ENCODE measurements at regions not wholly inside any gene's neighbourhood (a gene's known extent, or its start where the extent isn't known, plus 50 kb on each side); places are given as distances from the start of the nearest gene placed in this dataset.

DNA sequence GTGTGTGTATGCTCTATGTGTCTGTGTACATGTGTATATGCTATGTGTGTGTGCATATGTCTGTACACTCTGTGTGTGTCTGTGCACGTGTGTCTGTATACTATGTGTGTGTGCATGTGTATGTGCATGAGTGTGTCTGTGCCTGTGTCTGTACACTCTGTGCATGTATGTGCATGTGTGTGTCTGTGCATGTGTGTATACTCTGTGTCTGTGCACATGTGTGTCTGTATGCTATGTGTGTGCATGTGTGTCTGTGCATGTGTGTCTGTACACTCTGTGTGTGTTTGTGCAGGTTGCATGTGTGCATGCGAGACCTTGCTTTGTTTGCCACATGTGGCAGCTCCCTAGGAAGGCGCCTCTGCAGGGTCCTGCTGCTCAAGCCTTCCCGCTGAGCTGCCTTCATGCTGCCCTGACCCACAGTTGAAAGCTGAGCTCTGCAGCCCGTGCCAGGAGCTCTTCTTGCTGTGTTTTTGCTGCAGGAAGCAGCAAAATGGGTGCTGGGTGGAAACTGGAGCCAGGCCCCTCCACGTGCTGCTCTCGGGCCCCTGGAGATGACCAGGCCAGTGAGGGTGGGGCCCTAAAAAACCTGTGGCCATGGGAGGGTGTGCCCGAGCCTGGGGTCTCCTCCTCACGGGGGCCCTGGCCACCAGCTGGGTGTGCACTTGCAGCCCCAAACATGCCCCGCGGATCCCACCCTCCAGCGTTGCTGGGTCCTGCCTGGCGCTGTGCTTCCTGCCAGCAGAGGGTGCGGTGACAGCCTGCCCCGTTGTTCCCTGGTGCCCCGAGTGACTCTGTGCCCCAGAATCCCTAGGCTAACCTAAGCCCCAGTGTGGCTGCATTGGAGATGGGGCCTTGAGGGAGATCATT is 109.1 kb downstream of the DACT2 start:
- no peak overlapping the region for H3K27ac Mint-ChIP-seq (ENCODE audit: unreplicated experiment)
- peaks cover 30% of the 10 kb centered on the region for H3K4me1 Mint-ChIP-seq (ENCODE audit: unreplicated experiment)
- no peak overlapping the region for H3K4me3 Mint-ChIP-seq (ENCODE audit: unreplicated experiment)
- no peak for DNase-seq (ENCODE audit: extremely low spot score, unreplicated experiment)
- no peaks in the 10 kb centered on the region for H3K9me3 Mint-ChIP-seq (ENCODE audit: unreplicated experiment)
- no peaks in the 10 kb centered on the region for H3K27me3 Mint-ChIP-seq (ENCODE audit: unreplicated experiment)
- TF ChIP-seq, protein P1, sequence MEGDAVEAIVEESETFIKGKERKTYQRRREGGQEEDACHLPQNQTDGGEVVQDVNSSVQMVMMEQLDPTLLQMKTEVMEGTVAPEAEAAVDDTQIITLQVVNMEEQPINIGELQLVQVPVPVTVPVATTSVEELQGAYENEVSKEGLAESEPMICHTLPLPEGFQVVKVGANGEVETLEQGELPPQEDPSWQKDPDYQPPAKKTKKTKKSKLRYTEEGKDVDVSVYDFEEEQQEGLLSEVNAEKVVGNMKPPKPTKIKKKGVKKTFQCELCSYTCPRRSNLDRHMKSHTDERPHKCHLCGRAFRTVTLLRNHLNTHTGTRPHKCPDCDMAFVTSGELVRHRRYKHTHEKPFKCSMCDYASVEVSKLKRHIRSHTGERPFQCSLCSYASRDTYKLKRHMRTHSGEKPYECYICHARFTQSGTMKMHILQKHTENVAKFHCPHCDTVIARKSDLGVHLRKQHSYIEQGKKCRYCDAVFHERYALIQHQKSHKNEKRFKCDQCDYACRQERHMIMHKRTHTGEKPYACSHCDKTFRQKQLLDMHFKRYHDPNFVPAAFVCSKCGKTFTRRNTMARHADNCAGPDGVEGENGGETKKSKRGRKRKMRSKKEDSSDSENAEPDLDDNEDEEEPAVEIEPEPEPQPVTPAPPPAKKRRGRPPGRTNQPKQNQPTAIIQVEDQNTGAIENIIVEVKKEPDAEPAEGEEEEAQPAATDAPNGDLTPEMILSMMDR (IDR thresholded peaks at IDR 0.05): no peak
- H3K36me3 Mint-ChIP-seq (ENCODE audit: unreplicated experiment): no peaks in the 10 kb centered on the region

- H3K4me3 Mint-ChIP-seq (ENCODE audit: unreplicated experiment): no peak overlapping the region
- no peak for DNase-seq (ENCODE audit: extremely low spot score, unreplicated experiment)
- H3K27me3 Mint-ChIP-seq (ENCODE audit: unreplicated experiment): no peaks in the 10 kb centered on the region
- TF ChIP-seq, protein P1 (IDR thresholded peaks at IDR 0.05): no peak
- H3K27ac Mint-ChIP-seq (ENCODE audit: unreplicated experiment): no peak overlapping the region
- H3K9me3 Mint-ChIP-seq (ENCODE audit: unreplicated experiment): peaks cover 3% of the 10 kb centered on the region
- H3K4me1 Mint-ChIP-seq (ENCODE audit: unreplicated experiment): peaks cover 23% of the 10 kb centered on the region
- H3K36me3 Mint-ChIP-seq (ENCODE audit: unreplicated experiment): no peaks in the 10 kb centered on the region
Observed at GRCh38 chr6:168209420-168209819, 110.2 kb downstream of the DACT2 start.

DNA sequence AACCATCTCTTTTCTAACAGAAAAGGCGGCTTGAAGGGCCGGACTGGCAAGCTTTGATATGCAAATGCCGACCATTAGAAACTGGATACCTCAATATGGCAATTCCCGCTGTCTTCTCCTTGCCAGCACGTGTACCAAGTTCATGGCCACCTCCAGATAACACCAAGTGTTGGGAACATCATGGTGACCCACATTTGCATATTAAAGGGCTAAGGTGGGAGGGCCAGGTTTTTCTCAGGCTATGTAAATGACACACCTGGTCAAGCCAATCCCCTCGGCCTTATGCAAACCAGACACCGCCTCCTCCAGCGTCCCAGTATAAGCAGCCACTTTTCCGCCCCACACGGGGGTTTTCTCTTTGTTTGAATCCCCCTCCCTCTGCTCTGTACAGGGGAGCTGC is 110.7 kb downstream of the DACT2 start:
- Mint-ChIP-seq H3K4me3 (ENCODE audit: unreplicated experiment) (no peak overlapping the region), H3K4me1 (ENCODE audit: unreplicated experiment) (peaks cover 23% of the 10 kb centered on the region), H3K27me3 (ENCODE audit: unreplicated experiment) (no peaks in the 10 kb centered on the region), H3K36me3 (ENCODE audit: unreplicated experiment) (no peaks in the 10 kb centered on the region), H3K27ac (ENCODE audit: unreplicated experiment) (no peak overlapping the region), H3K9me3 (ENCODE audit: unreplicated experiment) (peaks cover 5% of the 10 kb centered on the region)
- TF ChIP-seq, protein P1 (IDR thresholded peaks at IDR 0.05): no peak
- no peak for DNase-seq (ENCODE audit: extremely low spot score, unreplicated experiment)

DNA sequence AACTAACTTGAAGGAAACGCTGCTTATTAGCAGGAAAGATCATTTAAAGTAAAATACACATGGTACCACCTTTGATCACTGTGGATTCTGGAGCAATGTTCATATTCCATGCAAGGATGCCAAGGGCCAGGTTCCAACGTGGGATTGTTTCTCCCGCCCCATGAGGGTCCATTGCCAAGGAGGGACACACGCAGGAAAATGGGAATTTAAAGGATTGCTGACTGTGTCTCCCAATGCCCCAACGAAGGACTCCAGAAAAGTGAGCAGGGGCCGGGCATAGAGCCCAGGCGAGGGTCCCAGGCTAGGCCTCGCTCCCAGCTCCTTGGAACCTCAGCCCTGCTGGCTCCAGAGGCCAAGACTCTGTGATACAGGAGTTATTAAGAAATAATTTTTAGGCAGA is 111.2 kb downstream of the DACT2 start:
- H3K4me3 Mint-ChIP-seq (ENCODE audit: unreplicated experiment): no peak overlapping the region
- peaks cover 7% of the 10 kb centered on the region for H3K9me3 Mint-ChIP-seq (ENCODE audit: unreplicated experiment)

More for the DNA sequence above, 111.2 kb downstream of the DACT2 start:
- TF ChIP-seq, protein P1 (IDR thresholded peaks at IDR 0.05): no peak
- H3K4me1 Mint-ChIP-seq (ENCODE audit: unreplicated experiment): peaks cover 23% of the 10 kb centered on the region
- H3K36me3 Mint-ChIP-seq (ENCODE audit: unreplicated experiment): peaks cover under 1% of the 10 kb centered on the region
- no peak overlapping the region for H3K27ac Mint-ChIP-seq (ENCODE audit: unreplicated experiment)
- H3K27me3 Mint-ChIP-seq (ENCODE audit: unreplicated experiment): no peaks in the 10 kb centered on the region
- DNase-seq (ENCODE audit: extremely low spot score, unreplicated experiment): no peak
